ENCODE measurements at regions not wholly inside any gene's neighbourhood (a gene's known extent, or its start where the extent isn't known, plus 50 kb on each side); places are given as distances from the start of the nearest gene placed in this dataset.
A peak's percentile ranks its signal among the peaks of the same experiment; 100 is the strongest.

GRCh38 chr5:14011089-14012020, 66.9 kb upstream of the DNAH5 start:
- no peak for TF ChIP-seq EGR1 (IDR thresholded peaks at IDR 0.05)
- no peak for TF ChIP-seq CREB1 (IDR thresholded peaks at IDR 0.05; ENCODE audit: low read depth)
- peak; percentile 58; the same call in 1 of the 2 replicates for TF ChIP-seq YY1 (IDR thresholded peaks at IDR 0.05; ENCODE audit: low read depth)
- no peak for TF ChIP-seq TEAD4 (IDR thresholded peaks at IDR 0.05)

All from Ishikawa (cell line).